Esophagus squamous epithelium (tissue), 4 donors: ENCODE measurements at regions not wholly inside any gene's neighbourhood (a gene's known extent, or its start where the extent isn't known, plus 50 kb on each side); places are given as distances from the start of the nearest gene placed in this dataset.

Experiments used
- CTCF ChIP-seq, 6 experiments: fragments of 450-650 bp in 4 of 6; fragments of 200-600 bp in 2 of 6; sonication (generic) in 2 of 6; IDR thresholded peaks; one replicate each; pipeline ENCODE4 v1.5.1; 2016 to 2019; ENCODE audit warnings: antibody characterized with exemption in 6 of 6, mild to moderate bottlenecking in 4 of 6, moderate library complexity in 4 of 6
- POLR2A ChIP-seq, 4 donors: fragments of 450-650 bp; IDR thresholded peaks; one replicate each; pipeline ENCODE4 v1.6.1; 2017; ENCODE audit warnings: antibody characterized with exemption in 4 of 4, mild to moderate bottlenecking in 4 of 4, moderate library complexity in 3 of 4

GRCh38 chr11:28808771-28809170 lies 700.6 kb downstream of the METTL15 start:
- TF ChIP-seq CTCF (IDR thresholded peaks at IDR 0.05) = no peak
- no peak for TF ChIP-seq POLR2A (IDR thresholded peaks at IDR 0.05)
